ENCODE measurements at regions not wholly inside any gene's neighbourhood (a gene's known extent, or its start where the extent isn't known, plus 50 kb on each side); places are given as distances from the start of the nearest gene placed in this dataset.

DNA sequence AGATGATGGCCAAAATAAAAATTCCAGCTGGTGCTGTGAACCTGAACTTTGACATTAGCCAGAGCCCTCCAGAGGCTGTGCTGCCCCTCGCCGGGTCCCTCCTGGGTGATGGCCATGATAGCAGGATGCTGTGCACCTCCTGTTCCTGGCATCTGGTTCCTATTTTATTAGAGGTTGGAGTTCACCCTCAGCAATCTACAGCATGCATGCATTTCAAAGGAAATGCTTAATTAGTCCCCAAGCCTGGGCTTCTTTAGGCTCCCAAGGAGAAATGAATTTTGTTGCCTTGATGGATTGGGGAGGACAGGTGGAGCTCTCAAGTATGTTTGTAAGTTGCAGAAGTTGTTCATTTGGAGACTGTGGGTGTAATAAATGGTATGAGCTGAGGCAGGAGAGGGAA is 166.9 kb downstream of the GLI2 start:
- DNase-seq: no peak

DNA sequence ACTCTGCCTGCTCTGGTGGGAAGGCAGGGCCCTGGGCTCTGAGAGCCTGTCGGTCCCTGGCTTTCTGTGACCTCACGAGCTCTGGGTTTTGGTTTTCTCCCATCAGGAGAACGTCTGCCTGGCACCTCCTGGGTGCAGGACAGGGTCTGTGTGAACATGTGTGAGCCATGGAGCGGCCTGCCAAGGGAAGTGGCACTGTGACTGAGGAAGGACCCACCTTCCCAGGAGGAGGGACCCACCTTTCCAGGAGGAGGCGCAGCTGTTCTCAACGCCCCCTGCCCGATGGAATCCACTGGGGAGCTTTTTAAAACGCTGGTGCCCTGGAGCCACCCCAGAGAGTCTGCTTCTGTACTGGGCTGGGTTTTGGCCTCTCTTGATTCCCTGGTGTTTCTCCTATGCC is 168.7 kb downstream of the GLI2 start:
- DNase-seq: no peak

- DNase-seq: no peak
These were observed 169.2 kb downstream of the GLI2 start for GRCh38 chr2:120904830-120905234.

DNA sequence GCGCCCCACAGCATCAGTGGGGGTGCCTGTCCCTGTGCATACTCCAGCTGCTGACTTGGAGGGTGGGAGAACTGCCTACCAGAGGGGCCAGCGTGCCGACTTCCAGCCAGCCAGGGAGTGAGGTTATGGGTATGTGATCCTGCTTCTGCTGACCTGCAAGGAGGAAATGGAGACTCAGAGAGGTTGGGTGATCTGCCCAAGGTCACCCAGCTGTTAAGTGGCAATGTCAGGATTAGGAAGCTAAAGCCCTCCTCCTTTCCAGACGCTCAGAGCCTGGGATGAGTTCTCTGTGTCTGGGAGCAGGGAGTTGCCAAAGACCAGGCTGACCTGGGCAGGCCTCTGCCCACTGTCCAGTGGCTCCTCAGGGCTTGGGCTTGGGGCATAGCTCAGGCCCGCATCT is 169.6 kb downstream of the GLI2 start:
- DNase-seq: no peak

DNA sequence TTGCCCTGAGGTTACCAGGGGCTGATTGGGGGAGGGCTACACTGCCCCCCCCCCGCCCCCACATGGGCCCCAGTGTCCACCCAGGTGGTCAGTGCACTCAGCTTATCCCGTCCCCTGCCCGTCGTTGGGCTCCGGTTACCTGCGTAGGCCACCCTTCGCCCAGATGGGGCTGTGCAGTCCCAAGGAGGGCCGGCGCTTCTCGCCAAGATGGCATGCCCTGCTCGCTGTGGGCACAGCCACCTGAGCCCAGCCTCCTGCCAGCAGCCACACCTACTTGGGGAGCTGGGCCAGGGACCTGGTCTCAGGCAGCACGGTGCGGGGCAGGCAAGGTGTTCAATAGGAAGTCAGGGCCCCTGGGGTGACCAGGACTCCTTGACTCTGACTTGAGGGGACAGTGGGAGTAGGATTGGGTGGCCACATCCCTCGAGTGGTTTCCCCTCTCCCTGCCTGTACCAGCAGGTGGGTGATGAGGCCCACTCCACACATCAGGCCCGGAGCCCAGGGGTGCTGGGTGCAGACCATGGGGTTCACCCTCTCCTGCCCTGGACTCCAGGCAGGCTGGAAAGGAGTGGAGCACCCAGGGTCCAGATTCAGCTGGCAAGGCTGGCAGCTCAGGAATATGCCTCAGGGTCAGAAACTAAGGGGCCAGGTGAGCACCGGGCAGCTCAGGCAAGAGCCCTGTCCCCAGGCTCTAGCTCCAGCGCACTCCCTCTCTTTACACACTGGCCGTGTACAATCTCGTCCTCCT is 170.3 kb downstream of the GLI2 start:
- no peak for DNase-seq

GRCh38 chr2:120906914-120907313 is 171.2 kb downstream of the GLI2 start:
- no peak for DNase-seq

- DNase-seq: no peak
These were observed 172.2 kb downstream of the GLI2 start for GRCh38 chr2:120907822-120908221.

GRCh38 chr2:120908314-120908975 is 172.8 kb downstream of the GLI2 start:
- DNase-seq: no peak

GRCh38 chr2:120909102-120909501 is 173.4 kb downstream of the GLI2 start:
- no peak for DNase-seq

DNA sequence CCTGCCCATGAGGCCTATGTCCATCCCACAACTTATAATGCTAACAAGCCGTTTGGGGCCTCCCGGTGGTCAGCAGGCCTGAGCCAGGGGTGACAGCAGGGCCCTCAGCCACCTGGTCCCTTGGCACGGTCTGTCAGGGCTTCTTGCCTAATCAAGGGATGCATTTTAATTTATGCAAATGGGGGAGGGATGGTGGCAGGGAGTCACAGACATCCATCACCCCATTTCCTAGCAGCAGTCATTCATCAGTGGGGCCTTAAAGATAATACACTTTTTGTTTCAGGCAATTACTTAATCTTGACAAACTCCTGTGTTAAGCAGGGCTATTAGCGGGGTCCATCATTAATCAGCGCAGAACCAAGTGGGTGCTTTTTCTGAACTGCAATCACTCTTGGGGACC is 174.5 kb downstream of the GLI2 start:
- no peak for DNase-seq

DNA sequence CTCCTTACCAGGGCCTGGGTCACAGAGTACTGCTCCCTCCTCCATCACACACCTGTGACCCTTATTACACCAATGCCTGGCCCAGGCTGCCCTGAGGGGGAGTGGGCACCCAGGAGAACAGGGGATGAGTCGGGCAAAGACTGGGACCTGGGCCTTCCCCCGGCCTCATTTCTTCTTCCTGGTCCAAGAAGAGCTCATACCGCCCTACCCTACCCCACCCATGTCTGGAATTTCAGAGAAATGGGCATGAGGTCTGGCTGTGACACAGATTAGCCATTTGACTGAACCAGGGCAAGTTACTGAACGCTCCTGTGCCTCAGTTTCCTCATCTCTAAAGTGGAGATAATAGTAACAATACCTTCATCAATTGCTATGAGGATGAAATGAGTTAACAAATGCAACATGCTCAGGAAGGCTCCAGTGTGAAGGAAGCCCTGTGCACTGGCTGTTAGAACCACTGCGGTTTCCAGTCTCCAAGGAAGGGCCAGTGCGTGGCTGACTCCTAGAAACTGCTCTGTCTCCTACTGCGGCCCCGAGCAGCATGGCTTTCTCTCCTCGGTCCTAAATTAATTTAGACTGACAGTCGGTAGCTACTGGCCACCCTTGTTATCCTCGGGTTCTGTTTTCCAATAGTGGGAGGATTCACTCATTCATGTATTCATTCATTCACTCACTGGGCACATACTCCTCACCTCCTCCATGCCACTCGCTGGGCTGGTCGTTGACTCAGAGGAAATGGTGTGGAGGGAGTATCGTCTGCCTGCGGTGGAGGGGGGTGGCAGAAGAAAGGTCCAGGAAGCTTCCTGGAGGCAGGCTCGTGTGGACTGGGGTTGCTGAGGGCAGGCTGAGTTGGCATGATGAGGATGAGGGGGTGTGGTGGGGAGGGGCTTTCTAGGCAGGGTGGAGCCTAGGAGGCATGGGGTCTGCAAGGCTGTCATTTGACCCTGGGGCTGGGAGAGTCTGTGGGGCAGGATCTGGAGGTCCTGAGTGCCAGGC is 175.6 kb downstream of the GLI2 start:
- peak; percentile 64 for DNase-seq

- DNase-seq: peak; percentile 60
These were observed 176.7 kb downstream of the GLI2 start for GRCh38 chr2:120912101-120912985.

DNA sequence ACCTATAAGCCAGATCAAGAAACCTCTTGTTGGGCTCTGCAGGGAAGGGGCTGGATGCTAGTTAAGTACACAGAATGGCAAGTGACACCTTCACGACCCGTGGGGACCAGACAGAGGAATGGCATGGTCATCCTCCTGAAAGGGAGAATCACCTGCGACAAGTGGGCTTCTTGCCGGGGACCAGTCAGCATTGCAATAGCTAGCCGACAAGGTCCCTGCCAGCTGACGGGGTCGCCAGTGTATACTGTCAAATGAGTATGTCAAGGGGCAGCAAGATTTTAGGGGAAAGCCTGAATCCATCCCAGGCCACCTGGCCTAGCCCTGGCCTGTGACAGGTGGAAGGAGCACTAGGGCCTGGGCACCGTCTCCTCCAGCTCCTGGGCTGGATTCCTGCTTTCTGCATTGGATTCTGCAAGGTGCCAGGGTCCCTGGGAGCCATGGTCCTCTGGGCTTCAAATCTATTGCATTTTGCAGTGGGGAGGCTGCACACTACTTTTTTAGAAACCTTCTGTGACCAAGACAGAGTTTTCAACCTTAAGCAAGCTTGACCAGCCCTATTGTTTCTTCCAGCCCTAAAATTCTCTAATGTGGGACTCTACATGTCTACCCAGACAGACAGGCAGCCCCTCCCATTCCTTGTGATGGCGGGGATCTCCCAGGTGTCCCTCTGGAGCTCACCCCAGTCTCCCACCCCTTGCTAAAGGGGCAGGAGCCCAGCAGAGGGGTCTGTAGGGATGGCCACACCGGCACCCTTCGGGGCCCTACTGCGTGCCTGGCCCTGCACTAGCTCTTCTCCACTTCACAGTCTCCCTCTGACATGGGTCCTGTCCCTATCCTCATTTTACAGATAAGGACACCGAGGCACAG is 178.5 kb downstream of the GLI2 start:
- no peak for DNase-seq

GRCh38 chr2:120914839-120915521 is 179.3 kb downstream of the GLI2 start:
- peak; percentile 81 for DNase-seq

DNA sequence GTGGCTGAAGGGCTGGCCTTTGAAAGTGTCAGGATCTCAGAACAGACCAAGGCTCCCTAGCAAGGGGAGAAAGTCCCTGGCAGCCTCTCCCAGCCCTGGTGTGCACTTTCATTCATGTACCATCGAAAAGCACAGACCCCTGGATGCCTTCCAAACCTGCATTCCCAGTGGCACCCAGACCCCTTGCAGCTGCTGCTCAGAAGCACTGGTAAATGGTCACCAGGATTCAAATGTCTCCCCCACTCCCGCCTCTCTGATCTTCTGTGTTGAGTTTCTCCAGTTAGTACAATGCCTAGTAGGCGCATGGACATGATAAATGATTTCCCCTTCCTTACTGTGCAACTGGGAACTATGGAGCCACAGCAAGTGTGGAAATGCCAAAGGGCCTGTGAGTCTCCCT is 180.0 kb downstream of the GLI2 start:
- DNase-seq: no peak

DNA sequence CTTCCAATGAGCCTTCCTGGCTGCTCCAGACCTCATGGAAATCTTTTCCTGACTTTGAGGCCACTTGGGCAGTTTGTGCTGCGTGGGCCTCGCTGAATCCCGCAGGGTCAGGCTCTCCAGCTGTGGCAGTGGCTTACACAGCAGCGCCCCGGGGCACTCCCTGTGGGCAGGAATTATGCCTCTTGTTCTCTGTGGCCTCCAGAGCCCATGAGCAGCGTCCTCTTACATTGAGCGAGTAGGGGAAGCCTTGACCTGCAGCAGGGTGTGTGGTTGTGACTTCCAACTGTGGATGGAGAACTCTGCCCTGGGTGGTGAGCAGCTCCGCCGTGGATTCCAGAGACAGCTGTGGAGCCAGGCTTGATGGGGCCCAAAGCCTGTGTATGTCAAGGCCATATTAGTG is 180.8 kb downstream of the GLI2 start:
- DNase-seq: no peak

DNA sequence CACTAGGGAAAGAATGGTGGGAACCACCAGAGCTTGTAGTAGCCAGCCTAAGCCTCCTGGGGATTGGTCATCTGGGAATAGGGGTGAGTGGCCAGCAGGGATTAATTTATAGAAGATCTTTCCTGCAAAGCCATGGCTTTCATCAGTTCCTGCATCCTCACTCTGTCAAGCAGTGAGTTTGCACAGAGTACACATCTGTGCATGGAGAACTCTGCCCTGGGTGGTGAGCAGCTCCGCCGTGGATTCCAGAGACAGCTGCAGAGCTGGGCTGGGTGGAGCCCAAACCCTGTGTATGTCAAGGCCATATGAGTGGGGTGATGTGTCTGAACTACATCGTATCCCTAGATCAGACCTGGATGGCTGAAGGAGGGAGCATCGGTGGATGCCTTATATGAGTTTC is 182.2 kb downstream of the GLI2 start:
- peak; percentile 18 for DNase-seq

DNA sequence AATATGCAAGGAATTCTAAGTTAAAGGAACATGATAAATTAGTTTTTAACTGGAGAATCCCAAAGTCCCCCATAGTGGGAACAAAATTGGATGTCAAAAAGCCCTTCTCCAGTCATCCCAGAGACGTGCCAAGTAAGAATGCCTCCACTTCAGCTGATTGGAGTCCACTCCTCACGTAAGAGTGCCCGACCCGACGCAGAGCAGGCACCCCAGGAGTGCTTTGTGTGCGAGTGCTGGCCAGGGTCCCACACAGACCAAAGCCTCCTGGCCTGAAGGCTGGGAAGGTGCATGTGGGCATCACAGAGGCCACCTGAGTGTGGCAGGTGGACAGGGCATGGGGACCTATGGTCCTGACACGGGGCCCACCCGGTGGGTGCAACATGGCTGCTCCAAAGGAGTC is 183.5 kb downstream of the GLI2 start:
- no peak for DNase-seq

- DNase-seq: no peak
These were observed 184.2 kb downstream of the GLI2 start for GRCh38 chr2:120919771-120920453.

Measured in HCEC 1CT (cell line).